ENCODE measurements at regions not wholly inside any gene's neighbourhood (a gene's known extent, or its start where the extent isn't known, plus 50 kb on each side); places are given as distances from the start of the nearest gene placed in this dataset.

DNA sequence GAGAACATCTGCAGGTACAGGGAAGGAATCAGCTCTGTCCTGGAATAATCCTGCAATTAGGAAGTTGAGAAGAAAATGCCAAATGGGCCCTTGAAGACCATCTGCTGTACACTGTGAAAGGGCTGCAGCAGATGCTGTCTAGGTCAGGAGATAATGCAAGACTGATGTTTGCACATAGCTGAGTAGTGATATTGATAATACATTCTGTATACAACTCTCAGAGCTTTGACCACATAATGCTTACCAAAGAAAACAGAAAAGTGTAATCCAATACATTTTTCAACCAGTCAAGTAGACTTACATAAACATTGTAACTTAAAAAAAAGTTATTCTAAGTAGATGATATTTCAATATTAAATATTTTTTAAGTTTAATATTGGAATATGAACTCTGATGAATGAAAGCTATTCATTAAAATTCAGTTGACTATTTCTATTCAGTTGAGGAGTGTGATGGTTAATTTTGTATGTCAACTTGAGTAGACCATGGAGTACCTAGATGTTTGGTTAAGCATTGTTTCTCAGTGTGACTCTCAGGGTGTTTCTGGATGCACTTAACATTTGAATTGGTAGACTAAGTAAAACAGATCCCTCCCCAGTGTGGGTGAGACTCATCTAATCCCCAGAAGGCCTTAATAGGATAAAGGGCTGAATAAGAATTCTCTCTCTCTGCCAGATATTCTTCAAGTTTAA lies 380.1 kb upstream of the PRR16 start:
- TF ChIP-seq, protein P1, sequence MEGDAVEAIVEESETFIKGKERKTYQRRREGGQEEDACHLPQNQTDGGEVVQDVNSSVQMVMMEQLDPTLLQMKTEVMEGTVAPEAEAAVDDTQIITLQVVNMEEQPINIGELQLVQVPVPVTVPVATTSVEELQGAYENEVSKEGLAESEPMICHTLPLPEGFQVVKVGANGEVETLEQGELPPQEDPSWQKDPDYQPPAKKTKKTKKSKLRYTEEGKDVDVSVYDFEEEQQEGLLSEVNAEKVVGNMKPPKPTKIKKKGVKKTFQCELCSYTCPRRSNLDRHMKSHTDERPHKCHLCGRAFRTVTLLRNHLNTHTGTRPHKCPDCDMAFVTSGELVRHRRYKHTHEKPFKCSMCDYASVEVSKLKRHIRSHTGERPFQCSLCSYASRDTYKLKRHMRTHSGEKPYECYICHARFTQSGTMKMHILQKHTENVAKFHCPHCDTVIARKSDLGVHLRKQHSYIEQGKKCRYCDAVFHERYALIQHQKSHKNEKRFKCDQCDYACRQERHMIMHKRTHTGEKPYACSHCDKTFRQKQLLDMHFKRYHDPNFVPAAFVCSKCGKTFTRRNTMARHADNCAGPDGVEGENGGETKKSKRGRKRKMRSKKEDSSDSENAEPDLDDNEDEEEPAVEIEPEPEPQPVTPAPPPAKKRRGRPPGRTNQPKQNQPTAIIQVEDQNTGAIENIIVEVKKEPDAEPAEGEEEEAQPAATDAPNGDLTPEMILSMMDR (IDR thresholded peaks at IDR 0.05), result no peak
- no peak for TF ChIP-seq POLR2A (IDR thresholded peaks at IDR 0.05)
